DOHH2 (cell line): ENCODE measurements at regions not wholly inside any gene's neighbourhood (a gene's known extent, or its start where the extent isn't known, plus 50 kb on each side); places are given as distances from the start of the nearest gene placed in this dataset.
"Not testable (repeated sequence)": the region's sequence is repeated elsewhere in the genome, so short reads cannot be mapped to it uniquely, and the experiment has no call there.

Source experiments
- H3F3A ChIP-seq: fragments of 200-600 bp; sonication (generic), shearing (Covaris generic); 2 replicates; pipeline ENCODE4 v1.6.0; 2016; ENCODE audit warnings: antibody characterized with exemption, mild to moderate bottlenecking; ENCODE audit not compliant: control insufficient read depth, insufficient read depth
- H3K27ac ChIP-seq: fragments of 200-600 bp; sonication (generic); 2 replicates; pipeline ENCODE4 v1.5.1; 2014; ENCODE audit warnings: low read depth, mild to moderate bottlenecking, low read length, moderate library complexity
- H3K27me3 ChIP-seq: fragments of 200-600 bp; sonication (generic); 2 replicates; pipeline ENCODE4 v1.6.1; 2014; ENCODE audit warnings: mild to moderate bottlenecking, low read length, mixed read lengths; ENCODE audit not compliant: control insufficient read depth
- H3K36me3 ChIP-seq: fragments of 200-600 bp; sonication (generic); 2 replicates; pipeline ENCODE4 v1.6.1; 2014; ENCODE audit warnings: mild to moderate bottlenecking, low read length, moderate library complexity, mixed read lengths; ENCODE audit not compliant: control insufficient read depth
- H3K4me1 ChIP-seq: fragments of 200-600 bp; sonication (generic); 2 replicates; pipeline ENCODE4 v1.6.1; 2014; ENCODE audit warnings: mild to moderate bottlenecking, low read length, mixed read lengths; ENCODE audit not compliant: control insufficient read depth
- H3K4me2 ChIP-seq: fragments of 200-600 bp; sonication (generic); 2 replicates; pipeline ENCODE4 v1.6.0; 2014; ENCODE audit warnings: mild to moderate bottlenecking, low read length, moderate library complexity
- H3K4me3 ChIP-seq: fragments of 200-600 bp; sonication (generic); 2 replicates; pipeline ENCODE4 v1.5.1; 2014; ENCODE audit warnings: mild to moderate bottlenecking, low read length, mixed read lengths
- H3K79me2 ChIP-seq: fragments of 200-600 bp; sonication (generic); 2 replicates; pipeline ENCODE4 v1.6.1; 2014; ENCODE audit warnings: mild to moderate bottlenecking, low read length, mixed read lengths; ENCODE audit not compliant: control insufficient read depth
- H3K9me2 ChIP-seq: fragments of 200-600 bp; sonication (generic); replicated peaks from 2 replicates; pipeline ENCODE4 v1.6.1; 2014; ENCODE audit warnings: mild to moderate bottlenecking, low read length, mixed read lengths; ENCODE audit not compliant: control insufficient read depth
- H3K9me3 ChIP-seq: fragments of 200-600 bp; sonication (generic); 2 replicates; pipeline ENCODE4 v1.6.1; 2014; ENCODE audit warnings: antibody characterized with exemption, low read length, mixed read lengths; ENCODE audit not compliant: control insufficient read depth, insufficient read depth
- H4K20me1 ChIP-seq: fragments of 200-600 bp; sonication (generic); 2 replicates; pipeline ENCODE4 v1.6.0; 2014; ENCODE audit warnings: low read depth, mild to moderate bottlenecking, antibody characterized with exemption, low read length, moderate library complexity; ENCODE audit not compliant: control insufficient read depth, insufficient read depth
- EZH2phosphoT487 ChIP-seq: fragments of 200-600 bp; sonication (generic); IDR thresholded peaks from 2 replicates; pipeline ENCODE4 v1.6.1; 2017; ENCODE audit warnings: borderline replicate concordance, mild to moderate bottlenecking, antibody characterized with exemption, low read length, moderate library complexity, mixed read lengths
- TF ChIP-seq, protein P1 (sequence below): fragments of 200-600 bp; sonication (generic); IDR thresholded peaks from one replicate; pipeline ENCODE4 v1.5.1; 2014; ENCODE audit warnings: antibody characterized with exemption, mild to moderate bottlenecking, low read depth, low read length; ENCODE audit not compliant: poor library complexity, severe bottlenecking

DNA sequence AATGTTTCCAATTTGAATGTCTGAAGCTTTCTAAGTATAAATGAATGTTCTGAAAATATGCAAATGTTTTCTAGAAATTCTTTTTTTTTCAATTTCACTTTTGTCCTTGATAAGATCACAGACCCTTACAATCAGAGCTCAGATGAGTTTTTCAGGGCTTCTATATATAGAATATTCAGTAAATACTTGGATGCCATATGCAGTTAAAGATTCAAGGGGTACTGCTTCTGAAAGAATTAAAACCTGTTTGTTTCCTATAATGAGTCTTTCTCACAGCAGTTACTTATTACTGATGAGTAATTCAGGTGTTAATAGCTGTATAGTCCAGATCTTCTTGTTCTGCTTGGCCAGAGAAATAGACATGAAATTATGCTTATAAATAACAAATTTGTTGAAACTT, 812.6 kb downstream of the ZPLD1 start:
- no peak overlapping the region for H3K27ac ChIP-seq
- no peaks in the 10 kb centered on the region for H3K79me2 ChIP-seq
- no peaks in the 10 kb centered on the region for H3F3A ChIP-seq
- no peaks in the 10 kb centered on the region for H3K27me3 ChIP-seq
- no peaks in the 10 kb centered on the region for H3K4me1 ChIP-seq
- no peaks in the 10 kb centered on the region for H3K9me3 ChIP-seq
- H3K9me2 ChIP-seq: no peaks in the 10 kb centered on the region
- no peaks in the 10 kb centered on the region for H3K36me3 ChIP-seq
- H4K20me1 ChIP-seq: no peaks in the 10 kb centered on the region
- H3K4me3 ChIP-seq: no peak overlapping the region
- no peak overlapping the region for H3K4me2 ChIP-seq
- TF ChIP-seq, protein P1, sequence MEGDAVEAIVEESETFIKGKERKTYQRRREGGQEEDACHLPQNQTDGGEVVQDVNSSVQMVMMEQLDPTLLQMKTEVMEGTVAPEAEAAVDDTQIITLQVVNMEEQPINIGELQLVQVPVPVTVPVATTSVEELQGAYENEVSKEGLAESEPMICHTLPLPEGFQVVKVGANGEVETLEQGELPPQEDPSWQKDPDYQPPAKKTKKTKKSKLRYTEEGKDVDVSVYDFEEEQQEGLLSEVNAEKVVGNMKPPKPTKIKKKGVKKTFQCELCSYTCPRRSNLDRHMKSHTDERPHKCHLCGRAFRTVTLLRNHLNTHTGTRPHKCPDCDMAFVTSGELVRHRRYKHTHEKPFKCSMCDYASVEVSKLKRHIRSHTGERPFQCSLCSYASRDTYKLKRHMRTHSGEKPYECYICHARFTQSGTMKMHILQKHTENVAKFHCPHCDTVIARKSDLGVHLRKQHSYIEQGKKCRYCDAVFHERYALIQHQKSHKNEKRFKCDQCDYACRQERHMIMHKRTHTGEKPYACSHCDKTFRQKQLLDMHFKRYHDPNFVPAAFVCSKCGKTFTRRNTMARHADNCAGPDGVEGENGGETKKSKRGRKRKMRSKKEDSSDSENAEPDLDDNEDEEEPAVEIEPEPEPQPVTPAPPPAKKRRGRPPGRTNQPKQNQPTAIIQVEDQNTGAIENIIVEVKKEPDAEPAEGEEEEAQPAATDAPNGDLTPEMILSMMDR: no peak
- no peak for TF ChIP-seq EZH2phosphoT487

DNA sequence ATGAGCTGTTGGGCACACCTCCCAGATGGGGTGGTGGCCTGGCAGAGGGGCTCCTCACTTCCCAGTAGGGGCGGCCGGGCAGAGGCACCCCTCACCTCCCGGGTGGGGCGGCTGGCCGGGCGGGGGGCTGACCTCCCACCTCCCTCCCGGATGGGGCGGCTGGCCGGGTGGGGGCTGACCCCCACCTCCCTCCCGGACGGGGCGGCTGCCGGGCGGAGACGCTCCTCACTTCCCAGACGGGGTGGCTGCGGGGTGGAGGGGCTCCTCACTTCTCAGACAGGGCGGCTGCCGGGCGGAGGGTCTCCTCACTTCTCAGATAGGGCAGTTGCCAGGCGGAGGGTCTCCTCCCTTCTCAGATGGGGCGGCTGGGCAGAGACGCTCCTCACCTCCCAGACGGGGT, 820.0 kb downstream of the ZPLD1 start:
- not testable (repeated sequence) for H3K9me2 ChIP-seq, H3F3A ChIP-seq, H3K4me3 ChIP-seq, H3K9me3 ChIP-seq, H3K4me2 ChIP-seq, H3K27me3 ChIP-seq, H4K20me1 ChIP-seq, H3K36me3 ChIP-seq, H3K4me1 ChIP-seq, H3K79me2 ChIP-seq, H3K27ac ChIP-seq

DNA sequence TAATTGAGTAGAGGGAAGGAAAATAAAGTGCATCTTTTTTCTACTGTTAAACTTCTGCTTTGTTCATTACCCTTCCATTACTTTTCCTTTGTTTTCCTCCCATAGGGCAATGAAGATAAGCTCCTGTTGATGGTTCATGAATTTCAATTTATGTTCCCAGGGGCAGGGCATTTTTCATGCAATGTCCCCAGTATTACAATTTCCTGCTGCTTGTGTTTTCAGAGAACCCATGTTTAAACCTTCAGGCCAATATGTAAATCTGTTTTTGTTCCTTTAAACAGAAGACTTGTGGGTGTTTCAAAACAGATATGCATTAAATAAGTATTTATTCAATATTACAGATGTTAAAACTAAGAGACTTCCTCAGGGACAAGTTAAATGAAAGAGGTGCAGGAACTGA, 834.5 kb downstream of the ZPLD1 start:
- Histone ChIP-seq H4K20me1 (no peaks in the 10 kb centered on the region), H3K27ac (no peak overlapping the region), H3K9me2 (no peaks in the 10 kb centered on the region), H3K36me3 (no peaks in the 10 kb centered on the region), H3K4me3 (no peak overlapping the region), H3K9me3 (peaks cover 6% of the 10 kb centered on the region), H3K27me3 (no peaks in the 10 kb centered on the region), H3K4me1 (no peaks in the 10 kb centered on the region), H3K4me2 (no peak overlapping the region), H3F3A (no peaks in the 10 kb centered on the region), H3K79me2 (no peaks in the 10 kb centered on the region)
- TF ChIP-seq EZH2phosphoT487: no peak
- TF ChIP-seq, protein P1: no peak

DNA sequence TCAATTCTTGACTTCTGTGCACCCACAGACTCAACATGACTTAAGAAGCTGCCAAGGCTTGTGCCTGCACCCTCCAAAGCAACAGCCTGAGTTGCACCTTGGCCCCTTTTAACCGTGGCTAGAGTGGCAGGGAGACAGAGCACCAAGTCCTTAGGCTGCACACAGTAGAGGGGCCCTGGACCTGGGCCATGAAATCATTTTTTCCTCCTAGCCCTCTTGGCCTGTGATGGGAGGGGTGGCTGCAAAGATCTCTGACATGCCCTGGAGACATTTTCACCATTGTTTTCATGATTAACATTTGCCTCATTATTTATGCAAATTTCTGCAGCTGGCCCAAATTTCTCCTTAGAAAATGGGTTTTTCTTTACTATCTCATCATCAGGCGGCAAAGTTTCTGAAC, 836.8 kb downstream of the ZPLD1 start:
- H3K4me1 ChIP-seq: no peaks in the 10 kb centered on the region
- H3K79me2 ChIP-seq: no peaks in the 10 kb centered on the region
- H3K36me3 ChIP-seq: no peaks in the 10 kb centered on the region
- H3K4me3 ChIP-seq: no peak overlapping the region
- H3K9me2 ChIP-seq: no peaks in the 10 kb centered on the region
- TF ChIP-seq EZH2phosphoT487: no peak
- TF ChIP-seq, protein P1: no peak
- H3K27ac ChIP-seq: no peak overlapping the region
- no peak overlapping the region for H3K4me2 ChIP-seq
- peaks cover 6% of the 10 kb centered on the region for H3K9me3 ChIP-seq
- H3K27me3 ChIP-seq: no peaks in the 10 kb centered on the region
- H3F3A ChIP-seq: no peaks in the 10 kb centered on the region
- no peaks in the 10 kb centered on the region for H4K20me1 ChIP-seq
